SJSA1 (cell line): ENCODE measurements at regions not wholly inside any gene's neighbourhood (a gene's known extent, or its start where the extent isn't known, plus 50 kb on each side); places are given as distances from the start of the nearest gene placed in this dataset.

Experiments used
- DNase-seq, 2 experiments: peaks; one replicate each; pipeline ENCODE4 v3.0.0-alpha.2; 2015 to 2020; ENCODE audit warnings: low spot score in 2 of 2, low read depth in 1 of 2
- H3K27ac ChIP-seq: fragments of 250-450 bp; sonication (Bioruptor Pico); 2 replicates; pipeline ENCODE4 v1.5.1; 2020; ENCODE audit warnings: mild to moderate bottlenecking, moderate library complexity
- H3K27me3 ChIP-seq: fragments of 250-450 bp; sonication (Bioruptor Pico); replicated peaks from 2 replicates; pipeline ENCODE4 v1.5.1; 2020; ENCODE audit warnings: mild to moderate bottlenecking, moderate library complexity
- H3K36me3 ChIP-seq: fragments of 250-450 bp; sonication (Bioruptor Pico); 2 replicates; pipeline ENCODE4 v1.5.1; 2020; ENCODE audit warnings: mild to moderate bottlenecking
- H3K4me1 ChIP-seq: fragments of 250-450 bp; sonication (Bioruptor Pico); replicated peaks from 2 replicates; pipeline ENCODE4 v1.6.1; 2021; ENCODE audit warnings: mild to moderate bottlenecking
- H3K4me3 ChIP-seq: fragments of 250-450 bp; sonication (Bioruptor Pico); 2 replicates; pipeline ENCODE4 v1.5.1; 2020; ENCODE audit warnings: mild to moderate bottlenecking
- H3K9me3 ChIP-seq: fragments of 250-450 bp; sonication (Bioruptor Pico); replicated peaks from 2 replicates; pipeline ENCODE4 v1.5.1; 2020; ENCODE audit warnings: mild to moderate bottlenecking

DNA sequence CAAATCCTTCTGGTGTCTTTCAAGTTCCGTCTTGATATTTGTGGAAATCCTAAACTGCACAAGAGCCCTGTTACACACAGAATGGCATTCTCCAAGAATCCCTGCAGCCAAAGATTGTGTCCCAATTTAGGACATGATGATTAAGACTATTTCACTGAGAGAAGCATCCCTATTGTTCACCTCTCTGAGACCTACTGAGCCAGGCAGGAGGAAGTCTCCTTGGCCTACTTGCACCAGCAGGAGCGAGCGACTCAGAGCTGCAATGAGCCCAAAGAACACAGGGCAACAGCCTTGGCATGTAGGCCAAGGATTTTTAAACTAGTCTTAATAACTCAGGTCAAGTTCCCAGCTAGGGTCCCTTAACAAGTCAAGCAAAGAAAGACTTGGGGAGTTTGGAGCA, 79.4 kb upstream of the RUNX1 start:
- Histone ChIP-seq H3K9me3 (0 out of 2 replicates have a peak, but pooled peaks cover 3% of the 10 kb centered on the region), H3K27me3 (no peaks in the 10 kb centered on the region), H3K36me3 (no peaks in the 10 kb centered on the region), H3K4me3 (no peak overlapping the region), H3K4me1 (no peaks in the 10 kb centered on the region), H3K27ac (no peak overlapping the region)
- DNase-seq = no peak

DNA sequence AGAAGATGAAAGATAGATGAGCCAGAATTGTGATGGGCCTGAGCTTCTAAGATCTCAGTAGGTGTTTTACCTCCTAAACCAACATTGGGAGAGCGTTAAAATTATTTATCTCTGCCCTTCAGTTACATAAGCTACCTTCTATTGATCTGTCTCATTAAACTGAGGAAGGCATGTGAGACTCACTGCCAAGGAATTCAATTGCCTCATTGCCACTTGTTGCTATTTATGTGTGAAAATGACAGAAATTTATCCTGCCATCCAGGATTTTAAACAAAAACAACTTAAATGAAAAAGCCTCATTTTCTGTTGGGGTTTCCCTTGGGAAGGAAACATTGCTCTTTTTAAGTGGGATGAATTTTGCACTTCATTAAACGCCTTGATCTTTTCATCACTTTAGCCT, 78.7 kb upstream of the RUNX1 start:
- H3K9me3 ChIP-seq = 0 out of 2 replicates have a peak, but pooled peaks cover 3% of the 10 kb centered on the region
- H3K36me3 ChIP-seq = no peaks in the 10 kb centered on the region
- no peak overlapping the region for H3K27ac ChIP-seq
- H3K27me3 ChIP-seq = no peaks in the 10 kb centered on the region
- H3K4me3 ChIP-seq = no peak overlapping the region
- DNase-seq = no peak
- no peaks in the 10 kb centered on the region for H3K4me1 ChIP-seq

DNA sequence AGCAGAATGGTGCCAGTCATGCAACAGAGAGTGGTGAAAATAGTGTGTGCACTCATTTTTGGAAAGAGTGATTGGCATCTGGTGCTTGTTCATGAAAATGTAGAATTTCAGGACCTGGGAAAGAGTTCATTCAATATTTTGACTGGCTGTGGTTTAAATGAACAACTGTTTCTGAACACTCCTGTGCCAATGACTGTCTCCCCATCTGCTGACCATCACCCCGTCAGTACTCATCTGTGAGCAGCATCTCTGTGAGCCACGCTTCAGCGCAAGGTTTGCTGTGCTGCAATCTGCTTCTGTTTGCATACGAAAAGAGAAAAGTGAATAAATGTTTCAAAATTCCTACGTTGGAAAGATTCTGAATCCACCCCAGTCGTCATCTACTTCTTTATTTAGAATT, 77.9 kb upstream of the RUNX1 start:
- Histone ChIP-seq H3K4me1 (peaks cover 2% of the 10 kb centered on the region; the same call in 1 of the 2 replicates), H3K27ac (no peak overlapping the region), H3K9me3 (0 out of 2 replicates have a peak, but pooled peaks cover 3% of the 10 kb centered on the region), H3K4me3 (no peak overlapping the region), H3K36me3 (no peaks in the 10 kb centered on the region), H3K27me3 (no peaks in the 10 kb centered on the region)
- no peak for DNase-seq

DNA sequence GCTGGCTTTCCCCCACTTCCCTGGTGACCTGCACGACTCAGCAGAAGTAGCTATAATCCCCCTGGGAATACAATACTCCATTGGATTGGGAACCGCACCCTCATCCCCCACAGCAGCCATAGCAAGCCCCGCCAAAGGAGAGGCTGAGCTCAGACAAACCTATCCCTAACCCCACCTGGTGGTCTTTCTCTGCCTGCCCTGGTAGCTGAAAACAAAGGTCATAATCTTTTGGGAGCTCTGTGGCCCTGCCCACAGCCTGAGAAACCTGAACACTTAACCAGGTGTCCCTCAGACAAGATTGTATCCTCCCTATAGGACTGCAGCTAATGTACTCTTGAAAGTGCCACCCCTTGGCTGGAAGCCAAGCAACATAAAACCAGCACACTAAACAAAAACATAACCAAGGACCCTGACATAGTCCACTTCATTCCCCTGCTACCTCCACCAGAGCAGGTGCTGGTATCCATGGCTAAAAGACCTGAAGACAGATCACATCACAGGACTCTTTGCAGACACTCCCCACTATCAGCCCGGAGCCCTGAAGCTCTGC, 71.6 kb upstream of the RUNX1 start:
- DNase-seq = no peak
- Histone ChIP-seq H3K4me3 (no peak overlapping the region), H3K27ac (no peak overlapping the region), H3K27me3 (no peaks in the 10 kb centered on the region), H3K36me3 (no peaks in the 10 kb centered on the region), H3K9me3 (no peaks in the 10 kb centered on the region), H3K4me1 (peaks cover 19% of the 10 kb centered on the region)

DNA sequence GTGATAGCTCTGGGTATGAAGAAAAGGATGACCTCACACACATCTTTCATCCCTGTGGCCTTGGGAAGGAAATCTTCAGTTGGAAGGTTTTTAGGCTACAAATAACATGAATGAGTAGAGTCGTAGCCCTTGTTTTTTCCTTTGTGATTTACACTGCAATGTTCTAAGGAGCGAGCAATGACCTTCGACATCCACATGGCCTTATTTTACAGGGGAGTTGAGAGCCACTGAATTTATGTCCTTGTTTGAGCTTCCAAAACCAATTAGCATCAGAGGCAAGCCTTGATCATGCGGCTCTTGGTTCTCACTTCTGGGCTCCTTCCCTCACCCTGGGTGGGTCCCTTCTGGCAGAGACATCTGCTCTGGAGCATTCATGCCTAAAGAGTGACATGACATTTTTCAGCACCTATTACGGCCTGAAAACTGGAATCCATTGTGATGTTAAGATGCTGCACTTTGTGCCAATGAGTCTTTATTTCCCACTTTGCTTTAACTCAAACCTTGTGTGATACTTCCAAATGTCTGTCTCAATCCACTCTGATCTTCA, 70.5 kb upstream of the RUNX1 start:
- H3K4me1 ChIP-seq = peaks cover 19% of the 10 kb centered on the region
- H3K27ac ChIP-seq = no peak overlapping the region
- H3K9me3 ChIP-seq = no peaks in the 10 kb centered on the region
- no peak overlapping the region for H3K4me3 ChIP-seq
- DNase-seq = no peak
- no peaks in the 10 kb centered on the region for H3K27me3 ChIP-seq
- no peaks in the 10 kb centered on the region for H3K36me3 ChIP-seq

DNA sequence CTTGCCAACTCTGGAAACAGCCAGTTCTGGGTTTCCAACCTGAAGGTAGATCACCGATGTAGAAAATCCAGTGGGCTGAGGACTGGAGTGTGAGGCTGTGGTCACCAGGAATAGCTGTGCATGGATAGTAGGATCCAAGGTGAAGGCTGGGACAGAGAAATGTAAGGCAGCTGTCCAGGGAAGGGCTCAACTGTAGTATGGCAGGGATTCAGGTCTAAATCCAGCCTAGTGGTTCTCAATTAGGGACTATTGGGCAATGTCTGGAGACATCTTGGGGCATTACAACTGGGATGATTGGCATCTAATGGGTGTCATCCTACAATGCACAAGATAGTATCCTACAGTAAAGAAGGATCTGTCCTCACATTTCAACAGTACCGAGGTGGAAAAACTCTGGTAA, 67.7 kb upstream of the RUNX1 start:
- Histone ChIP-seq H3K4me3 (no peak overlapping the region), H3K9me3 (no peaks in the 10 kb centered on the region), H3K27ac (no peak overlapping the region), H3K27me3 (no peaks in the 10 kb centered on the region), H3K4me1 (peaks cover 14% of the 10 kb centered on the region), H3K36me3 (no peaks in the 10 kb centered on the region)
- DNase-seq = no peak

DNA sequence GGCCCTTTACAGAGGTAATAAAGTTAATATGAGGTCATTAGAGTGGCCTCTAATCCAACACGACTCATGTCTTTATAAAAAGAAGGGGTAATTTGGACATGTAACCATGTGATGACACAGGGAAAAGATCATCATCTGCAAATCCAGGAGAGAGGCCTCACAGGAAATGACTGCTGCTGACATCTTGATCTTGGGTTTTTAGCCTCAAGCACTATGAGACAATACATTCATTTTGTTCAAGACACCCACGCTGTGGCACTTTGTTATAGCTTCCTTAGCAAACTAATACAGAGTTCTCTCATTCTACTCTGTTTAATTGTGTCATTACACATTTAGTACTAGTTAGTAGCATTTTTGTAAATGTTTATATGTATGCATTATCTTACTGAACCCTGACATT, 64.0 kb upstream of the RUNX1 start:
- no peak overlapping the region for H3K4me3 ChIP-seq
- H3K4me1 ChIP-seq = no peaks in the 10 kb centered on the region
- no peak for DNase-seq
- H3K36me3 ChIP-seq = no peaks in the 10 kb centered on the region
- H3K9me3 ChIP-seq = no peaks in the 10 kb centered on the region
- no peaks in the 10 kb centered on the region for H3K27me3 ChIP-seq
- H3K27ac ChIP-seq = no peak overlapping the region

DNA sequence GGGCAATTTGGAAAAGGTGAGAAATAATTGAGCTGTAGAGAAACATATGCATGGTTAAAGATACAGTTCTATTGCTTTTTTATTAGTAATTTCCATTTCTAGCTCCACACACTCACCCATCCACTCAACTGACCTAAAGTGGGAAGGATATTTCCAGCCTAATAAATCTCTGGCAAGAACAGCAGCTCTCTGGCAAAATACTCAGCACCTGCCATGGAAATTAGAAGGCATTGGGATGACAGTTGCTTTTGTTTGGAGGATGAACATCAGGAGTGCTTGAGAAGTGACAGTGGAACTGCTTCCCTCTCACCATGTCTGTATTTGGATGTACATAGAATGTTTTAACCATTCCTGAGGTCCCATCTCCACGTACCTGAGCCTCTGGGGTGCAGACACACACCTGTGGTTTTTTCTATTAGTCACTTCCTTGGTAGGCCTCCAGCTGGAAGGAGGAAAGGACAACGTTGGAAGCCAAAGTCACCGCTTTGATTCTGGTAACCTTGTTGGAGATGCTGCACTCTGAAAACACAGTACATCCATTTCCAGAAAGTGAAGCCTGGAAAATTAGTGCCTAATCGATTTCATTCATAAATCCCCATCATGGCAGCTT, 62.3 kb upstream of the RUNX1 start:
- H3K4me1 ChIP-seq = no peaks in the 10 kb centered on the region
- H3K9me3 ChIP-seq = no peaks in the 10 kb centered on the region
- no peaks in the 10 kb centered on the region for H3K36me3 ChIP-seq
- no peaks in the 10 kb centered on the region for H3K27me3 ChIP-seq
- H3K4me3 ChIP-seq = no peak overlapping the region
- no peak for DNase-seq
- H3K27ac ChIP-seq = no peak overlapping the region

DNA sequence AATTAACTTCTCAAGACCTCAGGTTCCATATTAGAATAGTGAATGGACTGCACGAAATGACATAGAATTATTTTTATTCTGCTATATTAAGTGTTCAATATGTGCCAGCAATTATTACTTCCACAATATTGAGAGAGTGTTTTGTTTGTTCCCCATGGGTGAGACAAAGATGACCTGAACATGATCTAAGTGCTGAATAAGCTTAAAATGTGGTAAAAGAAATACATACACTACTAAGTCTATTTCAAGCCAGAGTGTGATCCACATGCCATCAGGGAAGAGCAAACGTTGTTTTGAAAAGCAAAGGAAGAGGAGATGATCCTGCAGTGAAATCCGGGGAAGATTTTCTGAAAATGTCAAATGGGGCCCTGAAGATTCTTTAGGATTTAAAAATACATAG, 59.8 kb upstream of the RUNX1 start:
- no peak for DNase-seq
- Histone ChIP-seq H3K9me3 (no peaks in the 10 kb centered on the region), H3K27ac (no peak overlapping the region), H3K4me3 (no peak overlapping the region), H3K36me3 (no peaks in the 10 kb centered on the region), H3K4me1 (no peaks in the 10 kb centered on the region), H3K27me3 (no peaks in the 10 kb centered on the region)

DNA sequence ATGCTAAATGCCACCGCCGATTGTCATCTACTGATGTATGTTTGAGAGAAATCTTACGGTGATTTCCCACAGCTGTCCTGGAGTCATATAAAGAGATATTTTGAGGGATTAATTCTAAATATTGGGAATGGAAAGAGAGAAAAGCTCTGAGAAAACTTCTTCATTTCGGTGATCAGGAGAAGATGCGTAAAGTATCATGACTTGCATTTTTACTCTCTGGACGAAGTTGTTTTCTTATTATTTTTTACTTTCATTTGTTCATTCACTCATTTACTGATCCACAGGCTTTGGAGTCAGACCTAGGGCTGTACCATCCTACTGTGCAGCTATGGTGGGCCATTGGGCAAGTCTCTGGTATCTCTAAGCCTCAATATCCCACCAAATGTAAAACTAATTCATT, 58.4 kb upstream of the RUNX1 start:
- Histone ChIP-seq H3K4me3 (no peak overlapping the region), H3K27ac (no peak overlapping the region), H3K4me1 (no peaks in the 10 kb centered on the region)

DNA sequence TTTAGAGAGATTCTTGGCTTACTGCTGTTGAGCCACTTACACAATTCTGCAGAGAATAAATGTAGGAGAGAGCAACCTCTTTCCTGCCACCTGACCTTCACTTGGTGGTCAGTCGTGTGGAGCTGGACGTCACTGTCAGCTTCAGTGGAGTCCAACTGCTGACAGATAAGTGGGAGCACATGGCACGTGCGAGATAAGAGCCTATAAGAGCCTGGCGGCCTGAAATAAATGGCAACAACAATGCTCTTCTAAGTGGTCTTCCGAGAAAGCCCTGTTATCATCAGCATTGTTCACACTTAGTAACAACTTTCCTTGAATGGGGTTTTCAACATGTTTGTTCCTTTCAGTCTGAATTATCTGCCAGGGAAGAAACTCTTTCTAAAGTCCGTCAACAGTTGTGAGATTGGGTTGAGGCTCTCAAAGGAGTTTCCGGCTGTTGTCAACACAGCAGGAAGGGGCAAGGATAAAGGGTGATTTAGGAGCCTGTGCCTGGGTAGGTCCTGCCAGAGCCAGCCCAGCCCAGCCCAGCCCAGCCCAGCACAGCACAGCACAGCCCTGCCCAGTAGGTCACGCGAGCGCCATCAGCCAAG, 57.2 kb upstream of the RUNX1 start:
- no peaks in the 10 kb centered on the region for H3K27me3 ChIP-seq
- H3K4me1 ChIP-seq = no peaks in the 10 kb centered on the region
- H3K36me3 ChIP-seq = no peaks in the 10 kb centered on the region
- H3K9me3 ChIP-seq = no peaks in the 10 kb centered on the region
- no peak for DNase-seq
- no peak overlapping the region for H3K27ac ChIP-seq
- H3K4me3 ChIP-seq = no peak overlapping the region

More for the DNA sequence above, 58.4 kb upstream of the RUNX1 start:
- Histone ChIP-seq H3K36me3 (no peaks in the 10 kb centered on the region), H3K9me3 (no peaks in the 10 kb centered on the region), H3K27me3 (no peaks in the 10 kb centered on the region)
- no peak for DNase-seq

DNA sequence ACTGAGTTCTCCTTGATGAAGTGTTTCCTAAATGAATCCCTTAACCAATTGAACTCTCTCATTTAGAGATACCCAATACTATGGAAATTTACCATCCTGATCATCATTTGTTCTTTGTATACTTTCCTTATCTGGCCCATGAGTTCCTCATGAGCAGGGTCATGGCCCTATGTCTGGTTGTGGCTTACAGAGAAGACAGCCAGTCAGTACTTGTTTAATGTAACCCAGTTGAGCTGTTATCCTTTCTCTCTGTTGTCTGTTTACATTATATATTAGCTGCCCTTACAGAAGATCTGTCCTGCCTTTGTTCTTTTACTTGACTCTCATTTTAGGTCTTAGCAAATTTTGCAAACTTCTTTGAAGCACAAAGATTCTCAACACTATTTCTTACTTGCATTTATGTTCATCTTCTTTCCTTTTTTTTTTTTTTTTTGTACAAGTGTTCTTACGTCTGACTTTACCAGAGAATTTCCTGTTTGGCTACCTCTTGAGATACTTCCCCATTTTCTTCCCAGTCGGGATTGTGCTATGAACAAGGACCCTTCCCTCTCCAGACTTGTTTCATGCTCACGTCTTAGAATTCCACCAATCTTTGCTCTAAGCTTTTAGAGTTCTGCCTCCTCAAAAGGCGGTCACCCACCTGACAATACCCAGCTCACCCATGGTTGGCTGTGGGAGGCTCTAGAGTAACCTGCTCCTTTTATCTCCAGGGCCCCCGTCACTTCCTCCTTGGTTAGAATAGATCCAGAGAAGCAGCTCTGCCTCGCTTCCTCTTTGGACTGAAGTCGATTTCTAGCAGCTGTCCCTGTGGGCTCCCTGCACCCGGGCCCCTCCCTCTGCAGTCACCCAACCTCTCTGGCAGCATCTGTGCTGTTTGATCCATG, 53.6 kb upstream of the RUNX1 start:
- H3K27ac ChIP-seq = no peak overlapping the region
- no peaks in the 10 kb centered on the region for H3K4me1 ChIP-seq
- no peak overlapping the region for H3K4me3 ChIP-seq
- H3K36me3 ChIP-seq = no peaks in the 10 kb centered on the region
- H3K27me3 ChIP-seq = no peaks in the 10 kb centered on the region
- DNase-seq = no peak
- H3K9me3 ChIP-seq = no peaks in the 10 kb centered on the region

DNA sequence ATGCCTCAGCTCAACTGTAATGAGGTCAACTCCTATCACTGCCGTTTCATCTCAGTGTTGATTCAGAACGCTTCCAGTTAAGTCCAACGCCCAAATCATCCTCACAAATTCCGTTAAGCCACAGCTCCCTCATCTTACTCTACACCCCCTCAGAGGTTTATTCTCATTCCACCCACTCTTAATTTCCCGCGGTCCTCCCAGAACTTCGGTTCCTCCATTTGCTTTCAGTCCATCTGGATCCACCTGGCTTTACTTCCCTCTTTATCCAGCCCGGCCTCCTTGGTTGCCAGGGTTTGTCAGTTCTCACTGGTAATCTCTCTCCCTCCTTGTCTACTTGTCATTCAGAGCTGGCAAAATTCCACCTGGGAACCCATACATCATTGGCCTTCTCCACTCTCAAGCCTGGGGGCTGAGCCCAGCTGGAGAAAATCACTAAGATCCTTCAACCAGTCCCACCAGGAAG, 51.3 kb upstream of the RUNX1 start:
- H3K36me3 ChIP-seq = no peaks in the 10 kb centered on the region
- H3K27ac ChIP-seq = no peak overlapping the region
- no peaks in the 10 kb centered on the region for H3K27me3 ChIP-seq
- H3K4me1 ChIP-seq = no peaks in the 10 kb centered on the region
- H3K9me3 ChIP-seq = no peaks in the 10 kb centered on the region
- no peak for DNase-seq
- no peak overlapping the region for H3K4me3 ChIP-seq

DNA sequence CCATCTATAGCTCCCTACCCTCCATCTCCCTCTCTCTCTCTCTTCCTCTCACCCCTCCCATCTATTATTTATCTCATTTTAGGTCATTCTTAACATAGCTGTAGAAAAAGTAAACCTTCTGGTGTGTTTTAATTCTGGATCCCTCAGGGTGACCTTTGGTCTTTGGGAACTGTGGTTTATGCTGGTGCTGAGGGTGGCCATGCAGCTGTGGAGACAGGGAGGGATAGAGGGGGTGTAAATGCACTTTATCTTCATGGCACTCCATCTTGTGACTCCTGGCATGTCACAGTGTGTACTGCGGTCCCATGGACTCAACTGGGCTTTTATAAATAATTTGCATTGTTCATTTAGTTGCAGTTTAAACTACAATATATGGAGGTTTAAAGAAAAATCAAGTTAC, 50.2 kb upstream of the RUNX1 start:
- Histone ChIP-seq H3K27ac (no peak overlapping the region), H3K9me3 (no peaks in the 10 kb centered on the region), H3K4me3 (no peak overlapping the region), H3K36me3 (no peaks in the 10 kb centered on the region), H3K4me1 (no peaks in the 10 kb centered on the region), H3K27me3 (no peaks in the 10 kb centered on the region)
- DNase-seq = no peak
